NB4 (cell line): ENCODE measurements at regions not wholly inside any gene's neighbourhood (a gene's known extent, or its start where the extent isn't known, plus 50 kb on each side); places are given as distances from the start of the nearest gene placed in this dataset.

Experiments used
- TF ChIP-seq, protein P1 (sequence below): IDR thresholded peaks from one replicate; pipeline ENCODE4 v1.5.1; 2012; ENCODE audit warnings: low read depth, low read length
- TF ChIP-seq, protein P2 (sequence below): IDR thresholded peaks from 2 replicates; pipeline ENCODE4 v1.6.1; 2011; ENCODE audit warnings: low read depth, low read length

- TF ChIP-seq, protein P1, sequence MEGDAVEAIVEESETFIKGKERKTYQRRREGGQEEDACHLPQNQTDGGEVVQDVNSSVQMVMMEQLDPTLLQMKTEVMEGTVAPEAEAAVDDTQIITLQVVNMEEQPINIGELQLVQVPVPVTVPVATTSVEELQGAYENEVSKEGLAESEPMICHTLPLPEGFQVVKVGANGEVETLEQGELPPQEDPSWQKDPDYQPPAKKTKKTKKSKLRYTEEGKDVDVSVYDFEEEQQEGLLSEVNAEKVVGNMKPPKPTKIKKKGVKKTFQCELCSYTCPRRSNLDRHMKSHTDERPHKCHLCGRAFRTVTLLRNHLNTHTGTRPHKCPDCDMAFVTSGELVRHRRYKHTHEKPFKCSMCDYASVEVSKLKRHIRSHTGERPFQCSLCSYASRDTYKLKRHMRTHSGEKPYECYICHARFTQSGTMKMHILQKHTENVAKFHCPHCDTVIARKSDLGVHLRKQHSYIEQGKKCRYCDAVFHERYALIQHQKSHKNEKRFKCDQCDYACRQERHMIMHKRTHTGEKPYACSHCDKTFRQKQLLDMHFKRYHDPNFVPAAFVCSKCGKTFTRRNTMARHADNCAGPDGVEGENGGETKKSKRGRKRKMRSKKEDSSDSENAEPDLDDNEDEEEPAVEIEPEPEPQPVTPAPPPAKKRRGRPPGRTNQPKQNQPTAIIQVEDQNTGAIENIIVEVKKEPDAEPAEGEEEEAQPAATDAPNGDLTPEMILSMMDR: no peak
- TF ChIP-seq, protein P2, sequence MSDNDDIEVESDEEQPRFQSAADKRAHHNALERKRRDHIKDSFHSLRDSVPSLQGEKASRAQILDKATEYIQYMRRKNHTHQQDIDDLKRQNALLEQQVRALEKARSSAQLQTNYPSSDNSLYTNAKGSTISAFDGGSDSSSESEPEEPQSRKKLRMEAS: no peak
Measured at GRCh38 chr9:84111726-84112125, 131.1 kb downstream of the RMI1 start.
